PC-3 (cell line): ENCODE measurements at regions not wholly inside any gene's neighbourhood (a gene's known extent, or its start where the extent isn't known, plus 50 kb on each side); places are given as distances from the start of the nearest gene placed in this dataset.

Experiments used
- EZH2phosphoT487 ChIP-seq: fragments of 300-600 bp; sonication (generic); IDR thresholded peaks from 2 replicates; pipeline ENCODE4 v1.6.1; 2018; ENCODE audit warnings: mild to moderate bottlenecking, antibody characterized with exemption, low read length, borderline replicate concordance
- TF ChIP-seq, protein P1 (sequence below): fragments of 300-600 bp; sonication (generic); conservative IDR thresholded peaks from 2 replicates; pipeline ENCODE4 v1.5.1; 2017; ENCODE audit warnings: antibody characterized with exemption, low read depth, mild to moderate bottlenecking, low read length

DNA sequence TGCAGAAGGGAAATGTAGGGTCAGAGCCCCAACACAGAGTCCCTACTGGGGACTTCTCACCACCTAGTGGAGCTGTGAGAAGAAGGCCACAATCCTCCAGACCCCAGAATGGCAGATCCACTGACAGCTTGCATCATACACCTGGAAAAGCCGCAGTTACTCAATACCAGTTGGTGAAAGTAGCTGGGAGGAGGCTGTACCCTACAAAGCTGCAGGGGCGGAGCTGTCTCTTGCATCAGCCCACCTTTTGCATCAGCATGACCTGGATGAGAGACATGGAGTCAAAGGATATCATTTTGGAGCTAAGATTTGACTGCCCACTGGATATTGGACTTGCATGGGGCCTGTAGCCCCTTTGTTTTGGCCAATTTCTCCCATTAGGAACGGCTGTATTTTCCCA is 237.3 kb downstream of the CALCRL start:
- TF ChIP-seq, protein P1, sequence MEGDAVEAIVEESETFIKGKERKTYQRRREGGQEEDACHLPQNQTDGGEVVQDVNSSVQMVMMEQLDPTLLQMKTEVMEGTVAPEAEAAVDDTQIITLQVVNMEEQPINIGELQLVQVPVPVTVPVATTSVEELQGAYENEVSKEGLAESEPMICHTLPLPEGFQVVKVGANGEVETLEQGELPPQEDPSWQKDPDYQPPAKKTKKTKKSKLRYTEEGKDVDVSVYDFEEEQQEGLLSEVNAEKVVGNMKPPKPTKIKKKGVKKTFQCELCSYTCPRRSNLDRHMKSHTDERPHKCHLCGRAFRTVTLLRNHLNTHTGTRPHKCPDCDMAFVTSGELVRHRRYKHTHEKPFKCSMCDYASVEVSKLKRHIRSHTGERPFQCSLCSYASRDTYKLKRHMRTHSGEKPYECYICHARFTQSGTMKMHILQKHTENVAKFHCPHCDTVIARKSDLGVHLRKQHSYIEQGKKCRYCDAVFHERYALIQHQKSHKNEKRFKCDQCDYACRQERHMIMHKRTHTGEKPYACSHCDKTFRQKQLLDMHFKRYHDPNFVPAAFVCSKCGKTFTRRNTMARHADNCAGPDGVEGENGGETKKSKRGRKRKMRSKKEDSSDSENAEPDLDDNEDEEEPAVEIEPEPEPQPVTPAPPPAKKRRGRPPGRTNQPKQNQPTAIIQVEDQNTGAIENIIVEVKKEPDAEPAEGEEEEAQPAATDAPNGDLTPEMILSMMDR: no peak
- no peak for TF ChIP-seq EZH2phosphoT487
